PFSK-1 (cell line): ENCODE measurements at regions not wholly inside any gene's neighbourhood (a gene's known extent, or its start where the extent isn't known, plus 50 kb on each side); places are given as distances from the start of the nearest gene placed in this dataset.

Source experiments
- FOXP2 ChIP-seq: optimal IDR thresholded peaks from 2 replicates; pipeline ENCODE3; 2011; ENCODE audit warnings: borderline replicate concordance, control low read depth, inconsistent platforms; ENCODE audit not compliant: insufficient read depth; ENCODE audit errors: extremely low read length, extremely low read depth
- POLR2AphosphoS5 ChIP-seq: IDR thresholded peaks from 2 replicates; pipeline ENCODE4 v1.6.1; 2012; ENCODE audit warnings: low read depth, mild to moderate bottlenecking, control low read depth, low read length, moderate library complexity
- SIN3A ChIP-seq: IDR thresholded peaks from 2 replicates; pipeline ENCODE4 v1.6.1; 2012; ENCODE audit warnings: mild to moderate bottlenecking, low read length, moderate library complexity, borderline replicate concordance; ENCODE audit not compliant: insufficient read depth
- TAF1 ChIP-seq: IDR thresholded peaks from 2 replicates; pipeline ENCODE4 v1.6.1; 2012; ENCODE audit warnings: low read length, control low read depth, borderline replicate concordance; ENCODE audit not compliant: insufficient read depth
- TF ChIP-seq, protein P1 (sequence below), 2 experiments: IDR thresholded peaks; 2 replicates each; pipeline versions ENCODE4 v1.6.1 to v1.8.0; 2011 to 2012; ENCODE audit warnings: low read depth in 2 of 2, low read length in 2 of 2, control low read depth in 1 of 2, inconsistent platforms in 1 of 2, mild to moderate bottlenecking in 1 of 2, moderate library complexity in 1 of 2; ENCODE audit not compliant: insufficient read depth in 1 of 2

DNA sequence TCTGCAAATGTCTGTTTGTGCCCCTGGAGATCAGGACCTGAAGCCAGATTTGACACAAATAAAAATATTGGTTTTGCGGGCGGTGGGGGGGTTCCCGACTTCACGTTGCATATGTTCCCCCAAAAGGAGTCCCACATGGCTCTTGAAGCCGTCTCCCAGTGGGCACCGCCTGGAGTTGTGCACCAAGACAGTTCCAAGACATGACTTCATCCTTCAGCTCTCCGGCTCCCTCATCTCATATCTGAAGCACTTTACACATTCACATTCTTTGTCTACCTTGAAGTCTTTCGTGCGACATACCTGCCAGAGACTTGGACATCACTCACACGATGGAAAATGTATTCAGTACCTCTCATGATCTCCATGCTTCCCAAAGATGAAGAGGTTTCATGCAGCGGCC is 362.8 kb upstream of the FOXK1 start:
- TF ChIP-seq POLR2AphosphoS5 (no peak), TAF1 (no peak), FOXP2 (no peak), SIN3A (no peak)
- TF ChIP-seq, protein P1, sequence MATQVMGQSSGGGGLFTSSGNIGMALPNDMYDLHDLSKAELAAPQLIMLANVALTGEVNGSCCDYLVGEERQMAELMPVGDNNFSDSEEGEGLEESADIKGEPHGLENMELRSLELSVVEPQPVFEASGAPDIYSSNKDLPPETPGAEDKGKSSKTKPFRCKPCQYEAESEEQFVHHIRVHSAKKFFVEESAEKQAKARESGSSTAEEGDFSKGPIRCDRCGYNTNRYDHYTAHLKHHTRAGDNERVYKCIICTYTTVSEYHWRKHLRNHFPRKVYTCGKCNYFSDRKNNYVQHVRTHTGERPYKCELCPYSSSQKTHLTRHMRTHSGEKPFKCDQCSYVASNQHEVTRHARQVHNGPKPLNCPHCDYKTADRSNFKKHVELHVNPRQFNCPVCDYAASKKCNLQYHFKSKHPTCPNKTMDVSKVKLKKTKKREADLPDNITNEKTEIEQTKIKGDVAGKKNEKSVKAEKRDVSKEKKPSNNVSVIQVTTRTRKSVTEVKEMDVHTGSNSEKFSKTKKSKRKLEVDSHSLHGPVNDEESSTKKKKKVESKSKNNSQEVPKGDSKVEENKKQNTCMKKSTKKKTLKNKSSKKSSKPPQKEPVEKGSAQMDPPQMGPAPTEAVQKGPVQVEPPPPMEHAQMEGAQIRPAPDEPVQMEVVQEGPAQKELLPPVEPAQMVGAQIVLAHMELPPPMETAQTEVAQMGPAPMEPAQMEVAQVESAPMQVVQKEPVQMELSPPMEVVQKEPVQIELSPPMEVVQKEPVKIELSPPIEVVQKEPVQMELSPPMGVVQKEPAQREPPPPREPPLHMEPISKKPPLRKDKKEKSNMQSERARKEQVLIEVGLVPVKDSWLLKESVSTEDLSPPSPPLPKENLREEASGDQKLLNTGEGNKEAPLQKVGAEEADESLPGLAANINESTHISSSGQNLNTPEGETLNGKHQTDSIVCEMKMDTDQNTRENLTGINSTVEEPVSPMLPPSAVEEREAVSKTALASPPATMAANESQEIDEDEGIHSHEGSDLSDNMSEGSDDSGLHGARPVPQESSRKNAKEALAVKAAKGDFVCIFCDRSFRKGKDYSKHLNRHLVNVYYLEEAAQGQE (IDR thresholded peaks at IDR 0.05; ENCODE audit: insufficient read depth in 1 of 2, low read depth in 2 of 2, low read length in 2 of 2), result no peak

DNA sequence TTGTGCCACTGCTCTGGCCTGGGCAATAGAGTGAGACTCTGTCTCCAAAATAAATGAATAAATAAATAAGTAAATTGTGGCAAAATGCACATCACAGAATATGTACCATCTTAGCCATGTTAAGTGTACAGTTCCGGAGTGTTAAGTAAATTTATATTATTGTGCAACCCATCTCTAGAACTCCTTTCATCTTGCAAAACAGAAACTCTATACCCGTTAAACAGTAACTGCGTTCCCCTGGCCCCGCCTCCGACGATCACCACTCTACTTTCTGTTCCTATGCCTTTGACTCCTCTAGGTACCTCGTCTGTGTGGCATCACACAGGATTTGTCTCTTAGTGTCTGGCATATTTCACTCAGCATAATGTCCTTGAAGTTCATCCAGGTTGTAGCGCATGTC is 356.4 kb upstream of the FOXK1 start:
- no peak for TF ChIP-seq TAF1
- TF ChIP-seq FOXP2, result no peak
- TF ChIP-seq, protein P1 (IDR thresholded peaks at IDR 0.05; ENCODE audit: insufficient read depth in 1 of 2, low read depth in 2 of 2, low read length in 2 of 2), result no peak
- TF ChIP-seq POLR2AphosphoS5, result no peak
- TF ChIP-seq SIN3A, result no peak

DNA sequence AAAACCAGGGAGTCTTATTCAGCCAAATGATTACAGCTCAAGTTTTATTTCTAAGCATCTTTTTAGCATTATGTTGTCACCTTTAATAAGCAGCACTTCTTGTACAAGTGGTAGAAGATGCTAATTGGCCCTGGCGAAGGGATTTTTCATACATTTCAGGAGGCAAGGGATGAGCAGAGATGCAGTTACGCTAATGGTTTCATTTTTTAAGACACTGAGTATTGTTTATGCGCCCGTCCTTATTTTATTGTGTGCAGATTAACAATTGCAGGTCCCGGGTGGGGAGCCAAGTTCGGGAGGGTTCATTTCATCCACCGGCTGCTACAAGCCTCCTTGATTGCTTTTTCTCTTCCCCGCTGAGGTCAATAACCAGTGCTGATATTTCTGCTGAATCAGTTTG is 350.4 kb upstream of the FOXK1 start:
- TF ChIP-seq SIN3A, result no peak
- no peak for TF ChIP-seq TAF1
- no peak for TF ChIP-seq FOXP2
- no peak for TF ChIP-seq POLR2AphosphoS5
- TF ChIP-seq, protein P1 (IDR thresholded peaks at IDR 0.05; ENCODE audit: insufficient read depth in 1 of 2, low read depth in 2 of 2, low read length in 2 of 2), result no peak

DNA sequence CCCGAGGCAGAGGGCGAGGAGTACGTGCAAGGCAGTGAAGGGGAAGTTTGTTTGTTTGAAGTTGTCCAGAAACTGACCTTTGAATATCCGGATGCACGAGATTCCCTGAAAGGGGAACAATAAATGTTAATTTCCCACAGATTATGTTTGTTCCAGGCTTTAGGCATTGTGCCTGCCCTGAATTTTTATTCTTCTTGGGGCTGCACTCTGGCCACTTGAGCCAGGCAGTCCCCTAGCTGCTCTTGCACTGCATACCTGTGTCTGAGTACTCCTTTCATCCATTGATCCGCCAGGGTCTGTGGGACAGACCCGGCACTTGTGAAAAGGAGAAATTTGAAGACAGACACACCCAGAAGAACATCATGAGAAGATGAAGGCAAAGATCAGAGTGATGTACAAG is 343.5 kb upstream of the FOXK1 start:
- no peak for TF ChIP-seq POLR2AphosphoS5

DNA sequence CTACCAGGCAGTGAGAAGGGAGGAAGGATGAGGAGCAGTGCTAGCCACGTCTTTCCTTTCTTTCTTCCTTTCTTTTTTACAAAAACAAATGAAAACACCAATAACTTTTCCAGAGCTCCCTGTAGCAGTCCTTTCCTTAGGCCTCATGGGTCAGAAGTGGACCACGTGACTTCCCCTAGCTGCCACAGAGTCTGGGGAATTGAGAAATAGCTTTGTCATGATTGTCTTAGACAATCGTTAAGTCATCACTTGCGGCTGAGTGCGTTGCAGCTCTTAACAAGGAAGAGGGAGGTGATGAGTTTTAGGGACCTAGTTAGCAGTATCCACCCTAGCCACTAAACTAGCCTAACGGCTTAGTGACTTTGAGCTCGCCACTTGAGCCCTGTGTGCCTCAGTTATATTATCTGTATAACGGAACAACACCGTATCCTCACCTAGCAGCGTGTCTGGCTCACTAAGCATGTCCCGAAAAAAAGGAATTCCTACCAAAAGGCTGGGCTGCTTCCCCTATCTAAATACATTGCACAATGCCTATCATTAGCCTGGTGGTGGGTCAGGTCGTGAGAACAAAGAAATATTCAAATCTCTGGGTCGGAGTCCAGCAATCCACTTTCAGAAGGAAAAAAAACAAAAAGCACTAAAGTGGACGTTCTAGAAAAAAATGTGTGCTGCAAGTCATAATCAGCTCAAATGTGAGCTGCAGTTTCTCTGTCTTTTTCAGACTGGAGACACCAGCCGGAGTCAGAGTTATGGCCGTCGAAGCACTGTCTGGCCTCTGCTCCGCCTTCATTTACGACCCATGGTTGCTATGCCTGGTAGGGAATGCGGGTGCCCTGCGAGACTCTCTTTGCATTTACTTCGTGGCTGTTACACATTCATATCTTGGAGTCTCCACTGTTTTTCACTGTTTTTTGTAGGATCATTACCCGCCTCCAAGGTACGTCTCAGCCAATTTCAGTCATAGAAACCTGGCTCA is 338.5 kb upstream of the FOXK1 start:
- TF ChIP-seq FOXP2 (no peak), SIN3A (no peak), TAF1 (no peak)
- TF ChIP-seq, protein P1 (IDR thresholded peaks at IDR 0.05; ENCODE audit: insufficient read depth in 1 of 2, low read depth in 2 of 2, low read length in 2 of 2), result no peak
